Esophagus squamous epithelium (tissue), 4 donors: ENCODE measurements at regions not wholly inside any gene's neighbourhood (a gene's known extent, or its start where the extent isn't known, plus 50 kb on each side); places are given as distances from the start of the nearest gene placed in this dataset.

Source experiments
- POLR2A ChIP-seq, 4 donors: fragments of 450-650 bp; IDR thresholded peaks; one replicate each; pipeline ENCODE4 v1.6.1; 2017; ENCODE audit warnings: antibody characterized with exemption in 4 of 4, mild to moderate bottlenecking in 4 of 4, moderate library complexity in 3 of 4
- TF ChIP-seq, protein P1 (sequence below), 6 experiments: fragments of 450-650 bp in 4 of 6; fragments of 200-600 bp in 2 of 6; sonication (generic) in 2 of 6; IDR thresholded peaks; one replicate each; pipeline ENCODE4 v1.5.1; 2016 to 2019; ENCODE audit warnings: antibody characterized with exemption in 6 of 6, mild to moderate bottlenecking in 4 of 6, moderate library complexity in 4 of 6

DNA sequence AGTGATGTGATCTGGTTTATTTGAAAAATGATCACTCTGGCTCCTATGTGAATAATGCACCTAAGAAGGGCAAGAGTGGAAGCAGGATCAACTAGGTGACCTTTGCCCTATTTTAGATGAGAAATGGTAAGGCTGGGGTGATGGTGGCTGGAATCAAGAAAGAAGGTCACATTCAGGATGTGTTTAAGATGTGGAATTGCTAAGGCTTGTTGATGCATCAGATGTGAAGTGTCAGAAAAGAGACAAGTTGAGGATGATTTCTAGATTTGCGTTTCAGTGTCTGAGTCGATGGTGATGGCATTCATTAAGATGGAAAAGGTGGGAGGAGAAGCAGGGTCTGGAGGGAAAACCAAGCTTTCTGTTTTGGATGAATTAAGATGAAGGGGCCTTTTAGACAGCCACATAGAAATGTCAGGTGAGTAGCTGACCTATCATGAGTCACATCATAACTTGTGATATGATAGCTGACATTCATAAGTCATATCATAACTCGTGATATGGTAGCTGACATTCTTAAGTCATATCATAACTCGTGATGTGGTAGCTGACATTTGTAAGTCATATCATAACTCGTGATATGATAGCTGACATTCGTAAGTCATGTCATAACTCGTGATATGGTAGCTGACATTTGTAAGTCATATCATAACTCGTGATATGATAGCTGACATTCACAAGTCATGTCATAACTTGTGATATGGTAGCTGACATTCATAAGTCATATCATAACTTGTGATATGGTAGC, 101.2 kb upstream of the SEC11C start:
- TF ChIP-seq, protein P1, sequence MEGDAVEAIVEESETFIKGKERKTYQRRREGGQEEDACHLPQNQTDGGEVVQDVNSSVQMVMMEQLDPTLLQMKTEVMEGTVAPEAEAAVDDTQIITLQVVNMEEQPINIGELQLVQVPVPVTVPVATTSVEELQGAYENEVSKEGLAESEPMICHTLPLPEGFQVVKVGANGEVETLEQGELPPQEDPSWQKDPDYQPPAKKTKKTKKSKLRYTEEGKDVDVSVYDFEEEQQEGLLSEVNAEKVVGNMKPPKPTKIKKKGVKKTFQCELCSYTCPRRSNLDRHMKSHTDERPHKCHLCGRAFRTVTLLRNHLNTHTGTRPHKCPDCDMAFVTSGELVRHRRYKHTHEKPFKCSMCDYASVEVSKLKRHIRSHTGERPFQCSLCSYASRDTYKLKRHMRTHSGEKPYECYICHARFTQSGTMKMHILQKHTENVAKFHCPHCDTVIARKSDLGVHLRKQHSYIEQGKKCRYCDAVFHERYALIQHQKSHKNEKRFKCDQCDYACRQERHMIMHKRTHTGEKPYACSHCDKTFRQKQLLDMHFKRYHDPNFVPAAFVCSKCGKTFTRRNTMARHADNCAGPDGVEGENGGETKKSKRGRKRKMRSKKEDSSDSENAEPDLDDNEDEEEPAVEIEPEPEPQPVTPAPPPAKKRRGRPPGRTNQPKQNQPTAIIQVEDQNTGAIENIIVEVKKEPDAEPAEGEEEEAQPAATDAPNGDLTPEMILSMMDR (IDR thresholded peaks at IDR 0.05): no peak
- TF ChIP-seq POLR2A (IDR thresholded peaks at IDR 0.05): no peak
